ENCODE measurements at regions not wholly inside any gene's neighbourhood (a gene's known extent, or its start where the extent isn't known, plus 50 kb on each side); places are given as distances from the start of the nearest gene placed in this dataset.

GRCh38 chr17:53996131-53996530 is 173.4 kb downstream of the KIF2B start:
- Histone ChIP-seq H3K36me3 (replicated peaks in 1 of 2; ENCODE audit: control insufficient read depth in 1 of 2, insufficient read depth in 2 of 2, low read length in 2 of 2) (no peaks in the 10 kb centered on the region), H3K9me3 (ENCODE audit: low read length) (peaks cover 80% of the 10 kb centered on the region), H3K27ac (ENCODE audit: extremely low read length, insufficient read depth, low read length) (no peak overlapping the region), H3K9ac (ENCODE audit: insufficient read depth, low read depth, low read length) (no peak overlapping the region), H3K4me1 (ENCODE audit: insufficient read depth, low read length) (no peaks in the 10 kb centered on the region), H3K4me2 (ENCODE audit: low read depth, low read length) (no peak overlapping the region), H3K4me3 (replicated peaks in 1 of 3; ENCODE audit: insufficient read depth in 1 of 3, low read depth in 2 of 3, low read length in 3 of 3) (no peak overlapping the region), H3K79me2 (ENCODE audit: insufficient read depth, low read length) (no peaks in the 10 kb centered on the region), H4K20me1 (ENCODE audit: insufficient read depth, low read length) (no peaks in the 10 kb centered on the region), H2AFZ (ENCODE audit: low read length) (no peak overlapping the region), H3K27me3 (ENCODE audit: control insufficient read depth in 1 of 2, insufficient read depth in 2 of 2, low read length in 2 of 2) (no peaks in the 10 kb centered on the region)
- POLR2A ChIA-PET = no interaction called here
- intact Hi-C loops (cut with micrococcal nuclease; ENCODE audit: unreplicated experiment) = no loop called here
- in situ Hi-C loops (cut with HindIII; ENCODE audit: extremely low pct_ligation_motif_present, low pct_unique_long_range_greater_than_20kb) = no loop called here
- CTCF ChIA-PET (ENCODE audit: low intra/inter-chr PET ratio, low total read pairs) = no interaction called here
- 5% methylated on average over 2 of the region's 2 CpGs for WGBS (ENCODE audit: low lambda C conversion rate)
- FAIRE-seq (no peak), ATAC-seq (no peak), DNase-seq (ENCODE audit: low spot score) (no peak)
- TF ChIP-seq ZNF329 (CRISPR knock-in tag; IDR thresholded peaks at IDR 0.05; ENCODE audit: low read depth) (no peak), LCORL (IDR thresholded peaks at IDR 0.05) (peak; percentile 67; the same call in 1 of the 2 replicates), LCORL (CRISPR knock-in tag; IDR thresholded peaks at IDR 0.05) (no peak), MIXL1 (CRISPR knock-in tag; IDR thresholded peaks at IDR 0.05) (no peak)
- no TSS peak for BruUV-seq (replicated peaks)

DNA sequence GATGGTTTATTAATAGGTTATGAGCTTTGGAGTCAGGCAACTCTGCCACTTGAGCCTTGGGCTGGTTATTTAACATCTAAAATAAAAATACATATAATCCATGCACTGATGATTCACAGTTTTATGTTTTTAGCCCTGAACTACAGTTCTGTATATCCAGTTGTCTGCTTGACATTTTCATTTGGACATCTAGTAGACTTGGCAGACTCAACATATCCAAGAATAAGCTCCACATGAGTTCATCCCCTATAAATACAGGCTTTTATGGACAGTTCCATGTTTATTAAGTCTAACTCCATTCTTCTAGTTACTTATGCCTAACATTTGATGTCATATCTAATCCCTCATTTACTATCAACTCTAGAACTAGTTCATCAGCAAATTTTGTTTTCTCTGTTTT is 174.2 kb downstream of the KIF2B start:
- Histone ChIP-seq H3K4me1 (ENCODE audit: insufficient read depth, low read length) (no peaks in the 10 kb centered on the region), H3K4me3 (replicated peaks in 1 of 3; ENCODE audit: insufficient read depth in 1 of 3, low read depth in 2 of 3, low read length in 3 of 3) (no peak overlapping the region), H3K27me3 (ENCODE audit: control insufficient read depth in 1 of 2, insufficient read depth in 2 of 2, low read length in 2 of 2) (no peaks in the 10 kb centered on the region), H4K20me1 (ENCODE audit: insufficient read depth, low read length) (no peaks in the 10 kb centered on the region), H3K36me3 (replicated peaks in 1 of 2; ENCODE audit: control insufficient read depth in 1 of 2, insufficient read depth in 2 of 2, low read length in 2 of 2) (no peaks in the 10 kb centered on the region), H3K27ac (ENCODE audit: extremely low read length, insufficient read depth, low read length) (no peak overlapping the region), H2AFZ (ENCODE audit: low read length) (no peak overlapping the region), H3K9me3 (ENCODE audit: low read length) (peaks cover 82% of the 10 kb centered on the region), H3K9ac (ENCODE audit: insufficient read depth, low read depth, low read length) (no peak overlapping the region), H3K4me2 (ENCODE audit: low read depth, low read length) (no peak overlapping the region), H3K79me2 (ENCODE audit: insufficient read depth, low read length) (no peaks in the 10 kb centered on the region)
- CTCF ChIA-PET (ENCODE audit: low intra/inter-chr PET ratio, low total read pairs) = no interaction called here
- POLR2A ChIA-PET = no interaction called here
- intact Hi-C loops (cut with micrococcal nuclease; ENCODE audit: unreplicated experiment) (no loop called here), in situ Hi-C loops (cut with HindIII; ENCODE audit: extremely low pct_ligation_motif_present, low pct_unique_long_range_greater_than_20kb) (no loop called here)
- no peak for ATAC-seq
- no TSS peak for BruUV-seq (replicated peaks)
- no peak for FAIRE-seq
- DNase-seq (ENCODE audit: low spot score) = no peak
- TF ChIP-seq, protein P1, sequence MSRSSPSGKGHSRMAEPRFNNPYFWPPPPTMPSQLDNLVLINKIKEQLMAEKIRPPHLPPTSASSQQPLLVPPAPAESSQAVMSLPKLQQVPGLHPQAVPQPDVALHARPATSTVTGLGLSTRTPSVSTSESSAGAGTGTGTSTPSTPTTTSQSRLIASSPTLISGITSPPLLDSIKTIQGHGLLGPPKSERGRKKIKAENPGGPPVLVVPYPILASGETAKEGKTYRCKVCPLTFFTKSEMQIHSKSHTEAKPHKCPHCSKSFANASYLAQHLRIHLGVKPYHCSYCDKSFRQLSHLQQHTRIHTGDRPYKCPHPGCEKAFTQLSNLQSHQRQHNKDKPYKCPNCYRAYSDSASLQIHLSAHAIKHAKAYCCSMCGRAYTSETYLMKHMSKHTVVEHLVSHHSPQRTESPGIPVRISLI (CRISPR knock-in tag; IDR thresholded peaks at IDR 0.05; ENCODE audit: borderline replicate concordance) = no peak
- TF ChIP-seq SATB2 (CRISPR knock-in tag; IDR thresholded peaks at IDR 0.05) (no peak), RNF2 (conservative IDR thresholded peaks at IDR 0.05; ENCODE audit: low read depth) (no peak), EHMT2 (IDR thresholded peaks at IDR 0.05; ENCODE audit: borderline replicate concordance, low read depth, low read length) (no peak), ZFP36 (IDR thresholded peaks at IDR 0.05; ENCODE audit: borderline replicate concordance, low read depth, low read length, partially characterized antibody) (no peak), ZNF256 (CRISPR knock-in tag; conservative IDR thresholded peaks at IDR 0.05) (no peak), ZNF337 (CRISPR knock-in tag; IDR thresholded peaks at IDR 0.05; ENCODE audit: borderline replicate concordance, low read depth) (no peak), POLR2AphosphoS2 (IDR thresholded peaks at IDR 0.05; ENCODE audit: low read depth, low read length) (no peak), ATF6 (CRISPR knock-in tag; conservative IDR thresholded peaks at IDR 0.05) (no peak), ZUFSP (CRISPR knock-in tag; IDR thresholded peaks at IDR 0.05; ENCODE audit: borderline replicate concordance) (no peak)
